ENCODE measurements at regions not wholly inside any gene's neighbourhood (a gene's known extent, or its start where the extent isn't known, plus 50 kb on each side); places are given as distances from the start of the nearest gene placed in this dataset.

DNA sequence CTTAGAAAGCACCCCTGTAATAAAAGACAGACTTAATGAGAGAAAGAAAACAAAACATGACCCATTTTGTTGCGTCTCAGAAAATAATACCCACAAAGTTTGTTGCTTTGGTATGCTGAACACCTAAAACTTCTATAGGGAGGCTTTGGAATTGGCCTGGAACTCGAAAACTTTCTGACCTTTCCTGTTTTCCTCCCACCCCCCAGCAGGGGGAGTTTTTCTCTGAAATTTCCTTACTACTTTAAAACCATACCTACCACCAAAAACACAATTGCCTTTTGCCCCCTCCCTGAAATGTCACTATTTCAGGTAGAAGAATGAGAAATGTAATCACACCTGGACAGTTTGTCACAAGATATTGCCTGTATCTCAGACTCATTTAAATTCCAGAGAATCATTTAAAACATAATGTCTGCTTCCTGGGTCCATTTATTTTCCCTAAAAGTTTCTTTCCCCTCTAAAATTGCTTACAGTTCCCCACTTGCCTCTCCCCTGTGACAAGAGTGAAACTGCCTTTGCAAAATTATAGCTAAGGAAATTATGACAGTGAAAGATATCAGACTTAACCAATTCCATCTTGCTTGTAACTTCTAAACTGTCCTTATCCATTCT is 2700.2 kb downstream of the PCDH9 start:
- Histone ChIP-seq H3K4me3 (ENCODE audit: low read depth, low read length) (no peak overlapping the region), H3K27ac (no peak overlapping the region), H3K27me3 (ENCODE audit: insufficient read depth, low read depth, severe bottlenecking) (no peaks in the 10 kb centered on the region), H3K36me3 (no peaks in the 10 kb centered on the region), H3K9me3 (ENCODE audit: severe bottlenecking) (no peaks in the 10 kb centered on the region)
- peak; percentile 32; the same call in 1 of the 2 replicates for TF ChIP-seq CTCF (IDR thresholded peaks at IDR 0.05; ENCODE audit: low read depth, low read length)
- DNase-seq: no peak

- no peaks in the 10 kb centered on the region for H3K9me3 ChIP-seq (ENCODE audit: severe bottlenecking)
- H3K27ac ChIP-seq: no peak overlapping the region
- no peak for TF ChIP-seq CTCF (IDR thresholded peaks at IDR 0.05; ENCODE audit: low read depth, low read length)
- H3K27me3 ChIP-seq (ENCODE audit: insufficient read depth, low read depth, severe bottlenecking): no peaks in the 10 kb centered on the region
- H3K4me3 ChIP-seq (ENCODE audit: low read depth, low read length): no peak overlapping the region
- no peaks in the 10 kb centered on the region for H3K36me3 ChIP-seq
- no peak for DNase-seq
Observed at GRCh38 chr13:64528838-64529237, 2701.3 kb downstream of the PCDH9 start.

DNA sequence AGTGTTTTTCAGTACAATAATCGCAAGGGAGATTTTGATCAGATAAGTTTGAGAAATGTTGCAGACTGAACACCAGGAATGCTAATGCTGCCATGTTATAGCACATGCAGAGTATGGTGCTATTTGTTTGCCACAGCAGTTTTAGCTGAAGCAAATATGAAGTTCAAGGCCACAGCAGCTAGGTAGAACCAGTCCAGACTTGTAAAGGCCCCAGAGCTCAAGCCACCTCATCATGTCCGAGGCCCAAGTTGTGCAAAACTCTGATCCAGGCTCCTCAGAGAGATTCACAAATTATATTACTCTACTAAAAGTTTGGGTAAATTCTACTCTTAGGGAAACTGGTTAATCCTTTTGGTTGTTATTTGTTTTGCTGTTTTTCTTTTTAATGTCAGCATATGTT is 2702.6 kb downstream of the PCDH9 start:
- H3K36me3 ChIP-seq: no peaks in the 10 kb centered on the region
- H3K27ac ChIP-seq: no peak overlapping the region
- no peaks in the 10 kb centered on the region for H3K9me3 ChIP-seq (ENCODE audit: severe bottlenecking)
- no peak for DNase-seq
- H3K4me3 ChIP-seq (ENCODE audit: low read depth, low read length): no peak overlapping the region
- no peaks in the 10 kb centered on the region for H3K27me3 ChIP-seq (ENCODE audit: insufficient read depth, low read depth, severe bottlenecking)
- no peak for TF ChIP-seq CTCF (IDR thresholded peaks at IDR 0.05; ENCODE audit: low read depth, low read length)

- Histone ChIP-seq H3K27ac (no peak overlapping the region), H3K27me3 (ENCODE audit: insufficient read depth, low read depth, severe bottlenecking) (no peaks in the 10 kb centered on the region), H3K9me3 (ENCODE audit: severe bottlenecking) (no peaks in the 10 kb centered on the region), H3K36me3 (no peaks in the 10 kb centered on the region), H3K4me3 (ENCODE audit: low read depth, low read length) (no peak overlapping the region)
- TF ChIP-seq CTCF (IDR thresholded peaks at IDR 0.05; ENCODE audit: low read depth, low read length): no peak
- no peak for DNase-seq
Observed at GRCh38 chr13:64525687-64526086, 2704.4 kb downstream of the PCDH9 start.

DNA sequence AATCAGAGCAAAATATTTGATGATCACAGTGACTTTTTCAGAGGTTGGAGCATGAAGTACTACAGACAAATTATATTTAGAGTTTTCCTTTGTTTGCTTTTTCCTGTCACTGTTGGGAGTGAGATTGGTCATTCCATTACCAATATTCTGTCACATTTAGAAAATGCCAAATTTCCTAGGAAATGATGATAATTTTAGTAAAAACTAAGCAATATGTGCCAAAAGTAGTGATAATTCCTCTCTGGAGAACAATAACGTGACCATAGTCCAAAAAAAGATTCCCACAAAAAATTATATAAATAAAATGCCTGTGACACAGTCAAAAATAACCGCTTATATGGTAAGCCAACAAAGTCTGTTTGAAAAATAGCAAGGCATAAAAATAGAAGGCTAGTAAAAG is 2719.4 kb downstream of the PCDH9 start:
- H3K9me3 ChIP-seq (ENCODE audit: severe bottlenecking): no peaks in the 10 kb centered on the region
- H3K27me3 ChIP-seq (ENCODE audit: insufficient read depth, low read depth, severe bottlenecking): no peaks in the 10 kb centered on the region
- no peak overlapping the region for H3K4me3 ChIP-seq (ENCODE audit: low read depth, low read length)
- no peak overlapping the region for H3K27ac ChIP-seq
- TF ChIP-seq CTCF (IDR thresholded peaks at IDR 0.05; ENCODE audit: low read depth, low read length): no peak
- no peak for DNase-seq
- no peaks in the 10 kb centered on the region for H3K36me3 ChIP-seq

DNA sequence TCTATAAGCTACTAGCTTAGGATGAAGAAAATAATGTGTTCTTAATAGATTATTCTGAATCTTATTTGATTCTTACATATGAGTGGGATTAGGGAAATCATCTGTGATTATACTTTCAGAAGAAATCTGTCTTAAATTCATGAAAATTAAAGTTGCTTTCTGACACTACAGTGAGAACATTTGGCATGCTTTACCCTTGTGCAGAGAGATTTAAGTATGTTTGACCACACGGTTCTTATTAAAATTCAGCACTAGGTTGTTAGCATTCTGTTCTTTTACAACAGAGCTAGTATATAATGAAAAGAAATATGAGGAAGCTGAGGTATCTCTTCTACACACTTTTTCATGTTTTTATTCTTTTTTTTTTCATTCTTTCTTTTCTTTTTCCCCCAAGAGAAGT is 2723.9 kb downstream of the PCDH9 start:
- Histone ChIP-seq H3K27me3 (ENCODE audit: insufficient read depth, low read depth, severe bottlenecking) (no peaks in the 10 kb centered on the region), H3K27ac (no peak overlapping the region), H3K4me3 (ENCODE audit: low read depth, low read length) (no peak overlapping the region), H3K9me3 (ENCODE audit: severe bottlenecking) (no peaks in the 10 kb centered on the region), H3K36me3 (no peaks in the 10 kb centered on the region)
- no peak for TF ChIP-seq CTCF (IDR thresholded peaks at IDR 0.05; ENCODE audit: low read depth, low read length)
- DNase-seq: no peak
